ENCODE measurements at regions not wholly inside any gene's neighbourhood (a gene's known extent, or its start where the extent isn't known, plus 50 kb on each side); places are given as distances from the start of the nearest gene placed in this dataset.

DNA sequence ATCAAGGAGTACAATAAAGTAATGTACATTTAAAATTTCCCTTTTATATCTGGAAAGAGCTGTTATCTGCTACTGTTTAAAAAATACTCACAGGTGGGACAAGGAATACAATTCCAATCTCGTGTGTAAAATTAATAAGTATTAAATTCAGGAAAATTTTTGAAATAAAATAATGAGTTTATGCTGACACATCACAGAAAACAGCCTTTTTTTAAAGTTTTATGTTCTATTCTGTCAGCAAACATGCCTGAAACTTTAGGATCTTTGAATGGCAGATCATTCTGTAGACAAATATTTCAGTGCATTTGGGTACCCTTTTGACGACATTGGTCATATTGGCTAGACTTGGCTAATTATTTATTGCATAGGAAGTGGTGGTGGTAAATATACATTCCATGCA, 254.4 kb upstream of the ETAA1 start:
- 76 to 89% (median 83%) methylated on average over 2 of the region's 2 CpGs for WGBS, 3 donors
- H3K4me3 ChIP-seq, result no peak overlapping the region
- no peaks in the 10 kb centered on the region for H3K4me1 ChIP-seq
- intact Hi-C loops (cut with DNase I), result no loop called here
- no peaks in the 10 kb centered on the region for H3K27me3 ChIP-seq (ENCODE audit: insufficient read depth in 3 of 3, low read length in 2 of 3)
- ATAC-seq, result no peak
- TF ChIP-seq, protein P1, sequence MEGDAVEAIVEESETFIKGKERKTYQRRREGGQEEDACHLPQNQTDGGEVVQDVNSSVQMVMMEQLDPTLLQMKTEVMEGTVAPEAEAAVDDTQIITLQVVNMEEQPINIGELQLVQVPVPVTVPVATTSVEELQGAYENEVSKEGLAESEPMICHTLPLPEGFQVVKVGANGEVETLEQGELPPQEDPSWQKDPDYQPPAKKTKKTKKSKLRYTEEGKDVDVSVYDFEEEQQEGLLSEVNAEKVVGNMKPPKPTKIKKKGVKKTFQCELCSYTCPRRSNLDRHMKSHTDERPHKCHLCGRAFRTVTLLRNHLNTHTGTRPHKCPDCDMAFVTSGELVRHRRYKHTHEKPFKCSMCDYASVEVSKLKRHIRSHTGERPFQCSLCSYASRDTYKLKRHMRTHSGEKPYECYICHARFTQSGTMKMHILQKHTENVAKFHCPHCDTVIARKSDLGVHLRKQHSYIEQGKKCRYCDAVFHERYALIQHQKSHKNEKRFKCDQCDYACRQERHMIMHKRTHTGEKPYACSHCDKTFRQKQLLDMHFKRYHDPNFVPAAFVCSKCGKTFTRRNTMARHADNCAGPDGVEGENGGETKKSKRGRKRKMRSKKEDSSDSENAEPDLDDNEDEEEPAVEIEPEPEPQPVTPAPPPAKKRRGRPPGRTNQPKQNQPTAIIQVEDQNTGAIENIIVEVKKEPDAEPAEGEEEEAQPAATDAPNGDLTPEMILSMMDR (IDR thresholded peaks at IDR 0.05), result no peak
- no peaks in the 10 kb centered on the region for H3K36me3 ChIP-seq (ENCODE audit: insufficient read depth in 1 of 2, low read depth in 1 of 2)
- H3K9me3 ChIP-seq, result no peaks in the 10 kb centered on the region
- DNase-seq, result no peak
- no peak overlapping the region for H3K27ac ChIP-seq

DNA sequence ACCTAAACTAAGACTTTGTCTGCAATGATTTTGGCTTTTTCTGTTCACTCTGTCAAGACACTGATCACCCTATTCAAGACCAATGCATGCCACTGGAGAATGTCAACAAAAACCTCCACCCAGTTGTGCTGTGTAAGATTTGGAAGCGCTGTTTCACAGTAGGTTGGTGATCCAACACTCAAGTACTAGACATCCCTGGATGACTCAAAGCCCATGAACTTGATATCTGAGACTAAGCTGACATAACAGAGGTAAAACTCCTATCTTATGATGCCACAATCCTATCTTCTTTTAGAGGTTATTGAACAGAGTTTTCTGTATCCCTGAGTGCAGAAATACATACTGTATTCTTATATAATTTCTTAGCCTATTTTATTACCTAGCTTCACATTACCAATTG, 251.3 kb upstream of the ETAA1 start:
- 87 to 90% (median 88%) methylated on average over 1 of the region's 1 CpG for WGBS, 3 donors
- Histone ChIP-seq H3K4me3 (no peak overlapping the region), H3K27ac (no peak overlapping the region), H3K4me1 (no peaks in the 10 kb centered on the region), H3K27me3 (ENCODE audit: insufficient read depth in 3 of 3, low read length in 2 of 3) (no peaks in the 10 kb centered on the region), H3K9me3 (no peaks in the 10 kb centered on the region), H3K36me3 (ENCODE audit: insufficient read depth in 1 of 2, low read depth in 1 of 2) (no peaks in the 10 kb centered on the region)
- no peak for DNase-seq
- intact Hi-C loops (cut with DNase I), result no loop called here
- no peak for ATAC-seq
- TF ChIP-seq, protein P1 (IDR thresholded peaks at IDR 0.05), result no peak

DNA sequence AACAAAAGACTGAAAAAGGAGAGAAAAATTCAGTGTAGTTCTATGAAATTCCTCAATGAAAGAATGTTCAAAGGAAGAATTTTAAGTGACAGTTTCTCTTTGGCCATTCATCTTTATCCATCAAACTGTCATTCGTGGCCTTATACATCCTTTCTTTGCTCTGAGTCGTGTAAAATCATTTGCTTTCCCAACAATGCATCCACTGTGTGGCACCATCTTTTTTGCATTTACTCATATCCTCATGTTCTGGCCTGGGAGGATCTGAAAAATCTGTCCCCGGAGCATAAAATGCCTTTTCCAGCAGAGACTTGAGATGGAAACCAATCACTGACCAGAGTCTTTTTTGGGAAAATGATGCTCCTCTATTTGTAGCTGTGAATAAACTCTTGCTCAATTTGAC, 240.3 kb upstream of the ETAA1 start:
- intact Hi-C loops (cut with DNase I), result no loop called here
- DNase-seq, result no peak
- H3K9me3 ChIP-seq, result no peaks in the 10 kb centered on the region
- TF ChIP-seq, protein P1 (IDR thresholded peaks at IDR 0.05), result no peak
- H3K27ac ChIP-seq, result no peak overlapping the region
- WGBS, 3 donors, result 59 to 72% (median 68%) methylated on average over 3 of the region's 3 CpGs
- no peaks in the 10 kb centered on the region for H3K36me3 ChIP-seq (ENCODE audit: insufficient read depth in 1 of 2, low read depth in 1 of 2)
- H3K4me1 ChIP-seq, result no peaks in the 10 kb centered on the region
- no peaks in the 10 kb centered on the region for H3K27me3 ChIP-seq (ENCODE audit: insufficient read depth in 3 of 3, low read length in 2 of 3)
- H3K4me3 ChIP-seq, result no peak overlapping the region
- ATAC-seq, result no peak

DNA sequence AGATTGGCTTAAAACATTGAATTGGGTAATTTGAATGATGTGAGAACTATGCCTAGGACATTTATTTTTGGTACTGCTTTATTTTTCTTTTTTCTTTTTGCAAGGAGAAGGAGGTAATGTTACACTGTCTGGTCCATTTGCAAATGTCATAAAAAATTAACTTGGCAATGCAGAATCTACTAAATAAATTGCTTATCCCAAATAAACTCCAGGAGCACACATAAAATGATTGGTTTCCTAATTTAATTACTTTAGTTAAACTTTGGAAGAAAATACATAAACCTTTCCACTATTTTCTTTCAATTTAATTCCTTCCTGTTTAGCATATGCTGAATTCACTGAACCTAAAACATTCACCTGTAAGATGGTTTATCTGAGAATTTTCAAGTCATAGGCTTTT, 238.4 kb upstream of the ETAA1 start:
- Histone ChIP-seq H3K27me3 (ENCODE audit: insufficient read depth in 3 of 3, low read length in 2 of 3) (no peaks in the 10 kb centered on the region), H3K4me1 (no peaks in the 10 kb centered on the region), H3K4me3 (no peak overlapping the region), H3K27ac (no peak overlapping the region), H3K36me3 (ENCODE audit: insufficient read depth in 1 of 2, low read depth in 1 of 2) (no peaks in the 10 kb centered on the region), H3K9me3 (no peaks in the 10 kb centered on the region)
- ATAC-seq, result no peak
- TF ChIP-seq, protein P1 (IDR thresholded peaks at IDR 0.05), result no peak
- intact Hi-C loops (cut with DNase I), result no loop called here
- no peak for DNase-seq

DNA sequence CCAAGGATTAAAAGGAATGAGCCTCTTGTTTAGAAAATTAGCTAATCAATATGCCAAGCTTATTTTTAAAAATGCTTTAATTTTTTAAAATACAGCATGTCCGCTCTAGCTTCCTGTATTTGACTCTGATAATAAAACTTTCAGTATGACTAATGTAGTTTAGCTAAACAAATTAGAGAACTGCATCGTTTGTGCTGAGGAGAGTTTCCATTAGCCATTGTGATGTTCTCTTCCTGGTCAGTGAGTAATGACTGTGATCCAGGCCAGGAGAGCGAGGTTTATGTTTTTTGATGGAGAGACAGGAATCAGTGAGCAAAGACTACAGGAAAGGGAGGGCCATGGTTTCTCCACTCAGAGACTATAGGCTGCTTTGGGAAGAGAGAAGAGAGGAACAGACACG, 237.2 kb upstream of the ETAA1 start:
- 70 to 78% (median 72%) methylated on average over 4 of the region's 4 CpGs for WGBS, 3 donors
- TF ChIP-seq, protein P1 (IDR thresholded peaks at IDR 0.05), result no peak
- H3K4me3 ChIP-seq, result no peak overlapping the region
- no peak overlapping the region for H3K27ac ChIP-seq
- H3K36me3 ChIP-seq (ENCODE audit: insufficient read depth in 1 of 2, low read depth in 1 of 2), result no peaks in the 10 kb centered on the region
- H3K9me3 ChIP-seq, result no peaks in the 10 kb centered on the region
- DNase-seq (no peak), ATAC-seq (no peak)
- no peaks in the 10 kb centered on the region for H3K27me3 ChIP-seq (ENCODE audit: insufficient read depth in 3 of 3, low read length in 2 of 3)
- no peaks in the 10 kb centered on the region for H3K4me1 ChIP-seq
- intact Hi-C loops (cut with DNase I), result no loop called here

All from psoas muscle (tissue), 7 donors.